PC-9 (cell line): ENCODE measurements at regions not wholly inside any gene's neighbourhood (a gene's known extent, or its start where the extent isn't known, plus 50 kb on each side); places are given as distances from the start of the nearest gene placed in this dataset.

Experiments used
- BruUV-seq: library from RNA; stranded (reverse); fragments of 400-500 nt; replicated peaks from 2 replicates; lab custom pipeline; 2021; lab: Mats Ljungman, UMichigan
- CTCF ChIA-PET: fragments of 300-600 bp; sonication (Branson Sonifier 250); formaldehyde crosslinking; loops from one replicate; lab custom pipeline; 2022; ENCODE audit warnings: antibody characterized with exemption; lab: Charles Lee
- POLR2A ChIA-PET: fragments of 300-600 bp; sonication (Branson Sonifier 250); formaldehyde crosslinking; loops from one replicate; lab custom pipeline; 2022; ENCODE audit warnings: antibody characterized with exemption; ENCODE audit not compliant: unreplicated experiment; lab: Charles Lee
- DNase-seq, 2 experiments: peaks; one replicate each; pipeline versions ENCODE4 v3.0.0 to v3.0.0-alpha.2; 2015 to 2022; ENCODE audit warnings: mixed read lengths in 1 of 2
- H2AFZ ChIP-seq: fragments of 200-600 bp; sonication (generic); 2 replicates; pipeline ENCODE4 v1.8.1; 2017; ENCODE audit warnings: antibody characterized with exemption
- H3F3A ChIP-seq: fragments of 200-600 bp; sonication (generic); 2 replicates; pipeline ENCODE4 v1.8.1; 2017; ENCODE audit warnings: antibody characterized with exemption, mild to moderate bottlenecking, low read depth; ENCODE audit not compliant: insufficient read depth
- H3K27ac ChIP-seq: fragments of 200-600 bp; sonication (generic); 2 replicates; pipeline ENCODE4 v1.6.1; 2016; ENCODE audit warnings: mixed run types
- H3K27me3 ChIP-seq: fragments of 200-600 bp; sonication (generic); 2 replicates; pipeline ENCODE4 v1.6.1; 2016; ENCODE audit warnings: low read depth, mixed run types; ENCODE audit not compliant: insufficient read depth
- H3K36me3 ChIP-seq: fragments of 200-600 bp; sonication (generic); 2 replicates; pipeline ENCODE4 v1.6.1; 2016; ENCODE audit warnings: low read depth, mixed run types
- H3K4me1 ChIP-seq: fragments of 200-600 bp; sonication (generic); replicated peaks from 2 replicates; pipeline ENCODE4 v1.6.1; 2016; ENCODE audit warnings: mixed run types; ENCODE audit not compliant: insufficient read depth
- H3K4me2 ChIP-seq: fragments of 200-600 bp; sonication (generic); 2 replicates; pipeline ENCODE4 v1.6.1; 2017; ENCODE audit warnings: mixed run types
- H3K4me3 ChIP-seq: fragments of 200-600 bp; sonication (generic); 2 replicates; pipeline ENCODE4 v1.6.1; 2016; ENCODE audit warnings: mixed run types
- H3K79me2 ChIP-seq: fragments of 200-600 bp; sonication (generic); 2 replicates; pipeline ENCODE4 v1.6.1; 2017; ENCODE audit warnings: low read depth, mixed run types
- H3K9me2 ChIP-seq: fragments of 200-600 bp; sonication (generic); 2 replicates; pipeline ENCODE4 v1.8.1; 2017; ENCODE audit warnings: mild to moderate bottlenecking; ENCODE audit not compliant: insufficient read depth
- H3K9me3 ChIP-seq: fragments of 200-600 bp; sonication (generic); 2 replicates; pipeline ENCODE4 v1.8.1; 2016; ENCODE audit warnings: low read depth; ENCODE audit not compliant: insufficient read depth
- H4K20me1 ChIP-seq: fragments of 200-600 bp; sonication (generic); 2 replicates; pipeline ENCODE4 v1.8.1; 2017; ENCODE audit not compliant: insufficient read depth
- EZH2 ChIP-seq: fragments of 200-600 bp; sonication (generic); IDR thresholded peaks from 2 replicates; pipeline ENCODE4 v1.8.0; 2017; ENCODE audit warnings: antibody characterized with exemption, low read depth
- intact Hi-C: fragments of 100-400 bp; cut with micrococcal nuclease; formaldehyde crosslinking; loops from one replicate; pipeline ENCODE4 v1.10.0; 2022; ENCODE audit not compliant: unreplicated experiment
- TF ChIP-seq, protein P1 (sequence below): fragments of 200-600 bp; sonication (generic); conservative IDR thresholded peaks from 2 replicates; pipeline ENCODE4 v1.6.1; 2017; ENCODE audit warnings: mixed run types, antibody characterized with exemption, mild to moderate bottlenecking, moderate library complexity

GRCh38 chr9:88673886-88674285 is 138.9 kb downstream of the NXNL2 start:
- no peak overlapping the region for H2AFZ ChIP-seq
- no peak overlapping the region for H3K27ac ChIP-seq
- H3F3A ChIP-seq: no peaks in the 10 kb centered on the region
- H3K27me3 ChIP-seq: no peaks in the 10 kb centered on the region
- H3K36me3 ChIP-seq: no peaks in the 10 kb centered on the region
- no peaks in the 10 kb centered on the region for H3K79me2 ChIP-seq
- DNase-seq: no peak
- H3K4me3 ChIP-seq: no peak overlapping the region
- H3K4me1 ChIP-seq: no peaks in the 10 kb centered on the region
- CTCF ChIA-PET: interaction anchor here (0.5 to 0.6 kb wide), 2 partner anchors 63 to 257 kb away, joined by 3 to 15 read pairs; no protein-coding TSS in a partner anchor
- no peak overlapping the region for H3K4me2 ChIP-seq
- intact Hi-C loops: no loop called here
- H3K9me2 ChIP-seq: no peaks in the 10 kb centered on the region
- TF ChIP-seq, protein P1, sequence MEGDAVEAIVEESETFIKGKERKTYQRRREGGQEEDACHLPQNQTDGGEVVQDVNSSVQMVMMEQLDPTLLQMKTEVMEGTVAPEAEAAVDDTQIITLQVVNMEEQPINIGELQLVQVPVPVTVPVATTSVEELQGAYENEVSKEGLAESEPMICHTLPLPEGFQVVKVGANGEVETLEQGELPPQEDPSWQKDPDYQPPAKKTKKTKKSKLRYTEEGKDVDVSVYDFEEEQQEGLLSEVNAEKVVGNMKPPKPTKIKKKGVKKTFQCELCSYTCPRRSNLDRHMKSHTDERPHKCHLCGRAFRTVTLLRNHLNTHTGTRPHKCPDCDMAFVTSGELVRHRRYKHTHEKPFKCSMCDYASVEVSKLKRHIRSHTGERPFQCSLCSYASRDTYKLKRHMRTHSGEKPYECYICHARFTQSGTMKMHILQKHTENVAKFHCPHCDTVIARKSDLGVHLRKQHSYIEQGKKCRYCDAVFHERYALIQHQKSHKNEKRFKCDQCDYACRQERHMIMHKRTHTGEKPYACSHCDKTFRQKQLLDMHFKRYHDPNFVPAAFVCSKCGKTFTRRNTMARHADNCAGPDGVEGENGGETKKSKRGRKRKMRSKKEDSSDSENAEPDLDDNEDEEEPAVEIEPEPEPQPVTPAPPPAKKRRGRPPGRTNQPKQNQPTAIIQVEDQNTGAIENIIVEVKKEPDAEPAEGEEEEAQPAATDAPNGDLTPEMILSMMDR: no peak
- TF ChIP-seq EZH2: no peak
- BruUV-seq: no TSS peak
- POLR2A ChIA-PET: interaction anchor here (0.7 kb wide), 1 partner anchor 259 kb away, joined by 4 read pairs; no protein-coding TSS in a partner anchor
- no peaks in the 10 kb centered on the region for H3K9me3 ChIP-seq
- H4K20me1 ChIP-seq: no peaks in the 10 kb centered on the region

DNA sequence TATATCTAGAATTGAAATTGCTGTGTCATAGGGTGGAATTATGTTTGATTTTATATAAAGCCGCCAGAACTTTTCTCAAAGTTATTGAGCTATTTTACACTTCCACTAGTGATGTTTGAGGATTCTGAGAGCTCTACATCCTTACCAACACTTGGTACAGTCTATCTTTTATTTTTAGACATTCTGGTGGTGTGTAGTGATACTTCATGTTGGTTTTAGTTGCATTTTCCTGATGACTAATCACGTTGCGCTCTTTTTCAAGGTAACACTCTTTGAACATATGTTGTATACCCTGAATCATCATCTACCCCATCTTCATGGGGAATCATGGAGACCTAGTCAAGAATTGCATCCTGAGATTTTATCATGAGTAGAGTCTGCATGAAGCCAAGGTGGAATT is 141.7 kb downstream of the NXNL2 start:
- no peak overlapping the region for H2AFZ ChIP-seq
- no TSS peak for BruUV-seq

GRCh38 chr9:88678008-88678407 is 143.0 kb downstream of the NXNL2 start:
- Histone ChIP-seq H3K4me1 (no peaks in the 10 kb centered on the region), H3K9me2 (no peaks in the 10 kb centered on the region), H3K4me3 (no peak overlapping the region), H3K9me3 (no peaks in the 10 kb centered on the region), H4K20me1 (no peaks in the 10 kb centered on the region), H2AFZ (no peak overlapping the region), H3K36me3 (no peaks in the 10 kb centered on the region), H3K27ac (no peak overlapping the region), H3K27me3 (no peaks in the 10 kb centered on the region), H3K4me2 (no peak overlapping the region), H3F3A (no peaks in the 10 kb centered on the region), H3K79me2 (no peaks in the 10 kb centered on the region)
- no TSS peak for BruUV-seq
- DNase-seq: no peak
- POLR2A ChIA-PET: interaction anchor here (0.6 kb wide), 1 partner anchor 225 kb away, joined by 3 read pairs; no protein-coding TSS in a partner anchor
- CTCF ChIA-PET: no interaction called here
- TF ChIP-seq EZH2: no peak
- intact Hi-C loops: no loop called here

More for the DNA sequence above, 141.7 kb downstream of the NXNL2 start:
- no peak for DNase-seq
- no peaks in the 10 kb centered on the region for H3F3A ChIP-seq
- intact Hi-C loops: no loop called here
- no peaks in the 10 kb centered on the region for H3K36me3 ChIP-seq
- H3K9me2 ChIP-seq: no peaks in the 10 kb centered on the region
- ChIA-PET POLR2A (no interaction called here), CTCF (no interaction called here)
- H3K4me3 ChIP-seq: no peak overlapping the region
- TF ChIP-seq EZH2: no peak
- TF ChIP-seq, protein P1: no peak
- H4K20me1 ChIP-seq: no peaks in the 10 kb centered on the region
- H3K79me2 ChIP-seq: no peaks in the 10 kb centered on the region
- H3K27me3 ChIP-seq: no peaks in the 10 kb centered on the region
- H3K4me2 ChIP-seq: no peak overlapping the region
- no peak overlapping the region for H3K27ac ChIP-seq
- no peaks in the 10 kb centered on the region for H3K4me1 ChIP-seq
- no peaks in the 10 kb centered on the region for H3K9me3 ChIP-seq

DNA sequence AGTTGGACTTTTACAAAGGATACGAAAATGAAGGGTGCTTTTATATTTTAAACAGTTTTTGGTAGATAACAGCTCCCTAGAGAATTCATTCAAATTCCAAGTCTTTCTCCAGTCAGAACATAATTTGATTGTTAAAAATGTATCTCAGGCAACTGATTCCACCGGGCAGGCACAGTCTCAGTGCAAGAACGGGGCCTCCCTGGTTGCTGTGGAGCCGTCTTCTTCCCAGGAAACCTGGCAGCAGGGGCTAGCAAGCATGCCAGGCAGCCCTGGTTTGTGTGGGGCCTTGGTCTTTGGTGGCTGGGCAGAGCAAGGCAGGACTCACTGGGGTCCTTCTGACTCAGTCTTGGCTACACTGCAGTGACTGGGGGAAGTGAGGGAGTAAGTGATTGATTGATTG is 143.5 kb downstream of the NXNL2 start:
- ChIA-PET CTCF (no interaction called here), POLR2A (interaction anchor here (0.6 kb wide), 1 partner anchor 225 kb away, joined by 3 read pairs; no protein-coding TSS in a partner anchor)
- Histone ChIP-seq H3F3A (no peaks in the 10 kb centered on the region), H3K4me1 (no peaks in the 10 kb centered on the region), H3K4me2 (no peak overlapping the region), H3K27me3 (no peaks in the 10 kb centered on the region), H3K79me2 (no peaks in the 10 kb centered on the region), H3K36me3 (no peaks in the 10 kb centered on the region), H3K9me2 (no peaks in the 10 kb centered on the region), H2AFZ (no peak overlapping the region), H3K4me3 (no peak overlapping the region), H3K9me3 (no peaks in the 10 kb centered on the region), H4K20me1 (no peaks in the 10 kb centered on the region), H3K27ac (no peak overlapping the region)
- DNase-seq: no peak
- TF ChIP-seq, protein P1: no peak
- TF ChIP-seq EZH2: no peak
- intact Hi-C loops: no loop called here
- no TSS peak for BruUV-seq
